Glutamatergic neuron (in vitro differentiated cells): ENCODE measurements at regions not wholly inside any gene's neighbourhood (a gene's known extent, or its start where the extent isn't known, plus 50 kb on each side); places are given as distances from the start of the nearest gene placed in this dataset.

Experiments
- DNase-seq: peaks from one replicate; pipeline ENCODE4 v3.0.0; 2022
- H3K27ac Mint-ChIP-seq: one replicate; pipeline ENCODE4 v1.8.0; 2020; ENCODE audit warnings: mild to moderate bottlenecking, mixed read lengths, inconsistent platforms; ENCODE audit not compliant: unreplicated experiment
- H3K27me3 Mint-ChIP-seq: one replicate; pipeline ENCODE4 v1.8.0; 2020; ENCODE audit warnings: mild to moderate bottlenecking, moderate library complexity, mixed read lengths, inconsistent platforms; ENCODE audit not compliant: unreplicated experiment
- H3K36me3 Mint-ChIP-seq: one replicate; pipeline ENCODE4 v1.8.0; 2020; ENCODE audit warnings: mild to moderate bottlenecking, mixed read lengths, inconsistent platforms; ENCODE audit not compliant: unreplicated experiment
- H3K4me1 Mint-ChIP-seq: one replicate; pipeline ENCODE4 v1.8.0; 2020; ENCODE audit warnings: mild to moderate bottlenecking, low read depth, mixed read lengths, inconsistent platforms; ENCODE audit not compliant: unreplicated experiment
- H3K4me3 Mint-ChIP-seq: one replicate; pipeline ENCODE4 v1.8.0; 2020; ENCODE audit warnings: mild to moderate bottlenecking, mixed read lengths, inconsistent platforms; ENCODE audit not compliant: unreplicated experiment
- H3K9me3 Mint-ChIP-seq: one replicate; pipeline ENCODE4 v1.8.0; 2020; ENCODE audit warnings: mild to moderate bottlenecking, moderate library complexity, mixed read lengths, inconsistent platforms; ENCODE audit not compliant: unreplicated experiment
- TF ChIP-seq, protein P1 (sequence below): fragments of 200-600 bp; sonication (generic); IDR thresholded peaks from one replicate; pipeline ENCODE4 v1.5.0; 2021; ENCODE audit not compliant: partially characterized antibody, unreplicated experiment

DNA sequence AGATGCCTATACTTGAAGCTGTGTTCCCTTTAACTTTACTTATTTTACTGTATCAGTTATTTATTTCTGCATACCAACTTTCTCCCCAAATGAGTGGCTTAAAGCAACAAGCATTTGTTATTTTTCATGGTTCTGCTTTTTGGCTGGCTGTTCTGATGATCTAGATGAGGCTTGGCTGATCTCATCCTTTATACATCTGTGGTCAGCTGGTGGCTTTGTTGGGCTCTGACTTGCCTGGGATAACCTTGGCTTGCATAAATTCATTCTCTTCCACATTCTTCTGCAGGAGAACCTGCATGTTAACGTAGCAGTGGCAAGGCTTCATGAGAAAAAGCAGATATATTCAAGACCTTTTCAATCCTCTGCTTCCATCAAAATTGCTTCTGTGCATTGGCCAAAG lies 1317.6 kb downstream of the ADGRL3 start:
- TF ChIP-seq, protein P1, sequence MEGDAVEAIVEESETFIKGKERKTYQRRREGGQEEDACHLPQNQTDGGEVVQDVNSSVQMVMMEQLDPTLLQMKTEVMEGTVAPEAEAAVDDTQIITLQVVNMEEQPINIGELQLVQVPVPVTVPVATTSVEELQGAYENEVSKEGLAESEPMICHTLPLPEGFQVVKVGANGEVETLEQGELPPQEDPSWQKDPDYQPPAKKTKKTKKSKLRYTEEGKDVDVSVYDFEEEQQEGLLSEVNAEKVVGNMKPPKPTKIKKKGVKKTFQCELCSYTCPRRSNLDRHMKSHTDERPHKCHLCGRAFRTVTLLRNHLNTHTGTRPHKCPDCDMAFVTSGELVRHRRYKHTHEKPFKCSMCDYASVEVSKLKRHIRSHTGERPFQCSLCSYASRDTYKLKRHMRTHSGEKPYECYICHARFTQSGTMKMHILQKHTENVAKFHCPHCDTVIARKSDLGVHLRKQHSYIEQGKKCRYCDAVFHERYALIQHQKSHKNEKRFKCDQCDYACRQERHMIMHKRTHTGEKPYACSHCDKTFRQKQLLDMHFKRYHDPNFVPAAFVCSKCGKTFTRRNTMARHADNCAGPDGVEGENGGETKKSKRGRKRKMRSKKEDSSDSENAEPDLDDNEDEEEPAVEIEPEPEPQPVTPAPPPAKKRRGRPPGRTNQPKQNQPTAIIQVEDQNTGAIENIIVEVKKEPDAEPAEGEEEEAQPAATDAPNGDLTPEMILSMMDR = no peak
- DNase-seq = no peak

DNA sequence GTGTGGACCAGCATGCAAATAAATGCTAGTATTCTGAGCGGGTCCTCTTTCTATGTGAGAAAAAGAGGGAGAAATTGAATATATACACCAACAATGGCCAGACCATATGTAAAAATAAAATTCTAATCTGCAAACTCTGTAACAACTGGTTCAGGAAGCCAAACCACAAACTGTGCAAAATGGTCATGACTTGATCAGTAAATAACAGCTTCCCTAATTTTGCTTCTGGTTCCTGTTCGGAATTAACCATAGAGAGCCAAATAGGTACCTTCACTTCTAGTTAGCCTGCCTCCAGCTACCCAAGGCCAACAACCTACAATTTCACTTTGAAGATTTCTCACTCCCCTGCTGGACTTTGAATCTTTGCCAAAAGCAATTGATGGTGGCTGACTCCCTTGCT lies 1313.2 kb downstream of the ADGRL3 start:
- H3K9me3 Mint-ChIP-seq = peaks cover 2% of the 10 kb centered on the region
- TF ChIP-seq, protein P1 = no peak
- no peaks in the 10 kb centered on the region for H3K4me1 Mint-ChIP-seq
- H3K27me3 Mint-ChIP-seq = peaks cover 3% of the 10 kb centered on the region
- H3K4me3 Mint-ChIP-seq = no peak overlapping the region
- H3K27ac Mint-ChIP-seq = no peak overlapping the region
- no peaks in the 10 kb centered on the region for H3K36me3 Mint-ChIP-seq
- DNase-seq = no peak

More for the DNA sequence above, 1317.6 kb downstream of the ADGRL3 start:
- Mint-ChIP-seq H3K4me3 (no peak overlapping the region), H3K9me3 (no peaks in the 10 kb centered on the region), H3K27me3 (no peaks in the 10 kb centered on the region), H3K36me3 (no peaks in the 10 kb centered on the region), H3K27ac (no peak overlapping the region), H3K4me1 (no peaks in the 10 kb centered on the region)

DNA sequence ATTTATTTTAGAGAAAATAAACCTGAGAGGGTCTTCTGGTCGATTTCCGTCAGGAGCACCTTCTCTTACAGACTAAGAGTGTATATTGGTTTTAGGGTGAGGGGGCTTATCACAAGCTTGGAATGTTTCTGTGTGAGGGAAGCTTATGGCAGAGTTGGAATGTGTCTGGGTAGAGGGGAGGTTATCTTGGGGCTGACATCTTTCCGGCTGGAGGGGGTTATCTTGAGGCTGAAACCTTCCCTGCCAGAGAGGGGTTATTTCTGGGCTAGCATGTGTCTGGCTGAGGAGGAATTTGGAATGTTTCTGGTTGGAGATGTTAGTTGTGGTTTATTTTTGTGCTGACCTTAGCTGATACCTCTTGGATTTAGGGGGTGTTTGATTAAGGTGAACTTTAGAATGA lies 1312.1 kb downstream of the ADGRL3 start:
- H3K36me3 Mint-ChIP-seq = no peaks in the 10 kb centered on the region
- H3K27me3 Mint-ChIP-seq = peaks cover 3% of the 10 kb centered on the region
- TF ChIP-seq, protein P1 = no peak
- H3K4me3 Mint-ChIP-seq = no peak overlapping the region
- no peaks in the 10 kb centered on the region for H3K4me1 Mint-ChIP-seq
- no peak overlapping the region for H3K27ac Mint-ChIP-seq
- H3K9me3 Mint-ChIP-seq = peaks cover 2% of the 10 kb centered on the region
- no peak for DNase-seq

DNA sequence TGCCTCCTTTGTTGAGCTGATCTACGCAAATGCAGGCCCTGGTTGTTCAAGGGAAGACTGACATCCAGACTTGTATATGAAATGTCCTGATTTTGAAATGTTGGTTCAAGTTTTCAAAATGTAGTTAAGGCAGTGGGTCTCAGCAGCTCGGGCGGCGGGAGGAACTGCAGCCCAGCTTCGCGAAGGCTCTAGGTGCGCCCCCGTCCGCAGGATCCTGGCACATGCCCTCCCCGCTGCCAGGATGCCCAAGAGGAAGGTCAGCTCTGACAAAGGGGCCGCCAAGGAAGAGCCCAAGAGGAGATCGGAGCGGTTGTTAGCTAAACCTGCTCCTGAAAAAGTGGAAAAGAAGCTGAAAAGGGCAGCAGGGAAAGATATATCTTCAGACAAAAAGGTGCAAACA lies 1310.1 kb downstream of the ADGRL3 start:
- Mint-ChIP-seq H3K27me3 (peaks cover 3% of the 10 kb centered on the region), H3K27ac (no peak overlapping the region), H3K4me1 (no peaks in the 10 kb centered on the region), H3K4me3 (no peak overlapping the region), H3K36me3 (no peaks in the 10 kb centered on the region), H3K9me3 (peaks cover 2% of the 10 kb centered on the region)
- DNase-seq = no peak
- TF ChIP-seq, protein P1 = no peak

DNA sequence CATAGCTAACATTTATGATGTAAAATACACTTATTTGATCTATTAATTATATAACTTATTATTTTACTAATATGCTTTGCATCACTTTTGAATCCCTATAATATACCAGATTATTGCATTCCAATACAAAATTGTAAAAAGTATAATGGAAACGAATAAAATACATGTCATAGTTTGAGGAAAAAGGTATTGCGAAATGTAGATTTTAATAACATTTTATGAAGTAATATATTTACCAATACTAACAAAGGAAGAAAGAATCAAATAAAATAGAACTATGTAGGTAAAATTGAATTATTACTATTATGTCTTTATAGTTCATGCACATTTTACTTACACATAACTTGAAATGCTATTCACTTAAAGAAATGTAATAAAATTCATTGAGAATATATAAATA lies 1300.2 kb downstream of the ADGRL3 start:
- TF ChIP-seq, protein P1 = no peak
- no peak overlapping the region for H3K27ac Mint-ChIP-seq
- H3K4me1 Mint-ChIP-seq = no peaks in the 10 kb centered on the region
- H3K4me3 Mint-ChIP-seq = no peak overlapping the region
- H3K27me3 Mint-ChIP-seq = no peaks in the 10 kb centered on the region
- H3K36me3 Mint-ChIP-seq = no peaks in the 10 kb centered on the region
- H3K9me3 Mint-ChIP-seq = no peaks in the 10 kb centered on the region
- no peak for DNase-seq
